Mesodermal cell (in vitro differentiated cells): ENCODE measurements at regions not wholly inside any gene's neighbourhood (a gene's known extent, or its start where the extent isn't known, plus 50 kb on each side); places are given as distances from the start of the nearest gene placed in this dataset.

Source experiments
- H3K27ac ChIP-seq: 2 replicates; pipeline ENCODE4 v1.7.0; 2013; ENCODE audit warnings: mild to moderate bottlenecking, low read depth, low read length, moderate library complexity; ENCODE audit not compliant: severe bottlenecking
- H3K36me3 ChIP-seq: 2 replicates; pipeline ENCODE4 v1.7.1; 2013; ENCODE audit warnings: mild to moderate bottlenecking, low read length, moderate library complexity; ENCODE audit not compliant: control insufficient read depth, insufficient read depth
- H3K4me1 ChIP-seq: one replicate; pipeline ENCODE4 v1.7.1; 2013; ENCODE audit warnings: mild to moderate bottlenecking, low read length; ENCODE audit not compliant: insufficient read depth, control insufficient read depth, poor library complexity, severe bottlenecking
- H3K4me3 ChIP-seq: 2 replicates; pipeline ENCODE4 v1.7.0; 2013; ENCODE audit warnings: low read length, control low read depth, mild to moderate bottlenecking; ENCODE audit not compliant: insufficient read depth, poor library complexity, severe bottlenecking; ENCODE audit errors: extremely low read depth
- H3K9me3 ChIP-seq: 2 replicates; pipeline ENCODE4 v1.7.1; 2013; ENCODE audit warnings: mild to moderate bottlenecking, low read length, moderate library complexity; ENCODE audit not compliant: control insufficient read depth
- WGBS, 2 experiments: methylation state at CpG; one replicate each; pipeline ENCODE4 v1.1.5; 2013; ENCODE audit warnings: missing lambda C conversion rate in 2 of 2; ENCODE audit not compliant: insufficient coverage in 2 of 2; 5-methylcytosine and 5-hydroxymethylcytosine counted together

DNA sequence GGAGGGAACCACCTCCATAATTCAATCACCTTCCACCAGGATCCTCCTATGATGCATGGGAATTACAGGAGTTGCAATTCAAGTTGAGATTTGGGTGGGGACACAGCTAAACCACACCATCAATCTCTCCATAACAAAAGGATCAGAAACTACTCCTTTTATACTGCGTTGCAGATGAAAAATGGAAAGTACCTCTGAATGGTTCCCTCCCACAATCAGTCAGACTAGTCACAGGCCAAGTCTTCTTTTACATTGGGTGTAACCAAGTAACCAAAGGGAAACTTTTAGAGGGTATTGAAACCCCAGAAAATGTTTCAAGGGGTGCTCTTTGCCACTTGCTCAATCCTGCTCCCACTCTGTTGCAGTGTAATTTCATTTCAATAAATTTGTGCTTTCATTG lies 504.3 kb upstream of the CNTN3 start:
- Histone ChIP-seq H3K9me3 (no peaks in the 10 kb centered on the region), H3K4me3 (no peak overlapping the region), H3K27ac (no peak overlapping the region), H3K4me1 (no peaks in the 10 kb centered on the region), H3K36me3 (no peaks in the 10 kb centered on the region)
- WGBS, 2 experiments, result 100% methylated on average over 1 of the region's 1 CpG; no CpG with 5 or more reads in 1 of the 2 experiments

DNA sequence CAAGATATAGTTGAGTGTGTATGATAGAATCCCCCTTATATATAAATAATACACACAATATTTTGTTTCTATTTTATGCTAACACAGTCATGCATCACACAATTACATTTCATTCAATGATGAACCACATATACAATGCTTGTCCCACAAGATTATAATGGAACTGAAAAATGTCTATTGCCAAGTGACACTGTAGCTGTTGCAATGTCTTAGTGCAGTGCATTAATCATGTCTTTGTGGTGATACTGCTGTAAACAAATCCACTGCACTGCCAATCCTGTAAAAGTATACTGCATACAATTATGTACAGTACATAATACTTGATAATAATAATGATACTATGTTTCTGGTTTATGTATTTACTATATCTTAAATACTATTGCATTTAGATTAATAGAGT lies 512.1 kb upstream of the CNTN3 start:
- Histone ChIP-seq H3K27ac (no peak overlapping the region), H3K9me3 (no peaks in the 10 kb centered on the region), H3K36me3 (no peaks in the 10 kb centered on the region), H3K4me3 (no peak overlapping the region), H3K4me1 (no peaks in the 10 kb centered on the region)

DNA sequence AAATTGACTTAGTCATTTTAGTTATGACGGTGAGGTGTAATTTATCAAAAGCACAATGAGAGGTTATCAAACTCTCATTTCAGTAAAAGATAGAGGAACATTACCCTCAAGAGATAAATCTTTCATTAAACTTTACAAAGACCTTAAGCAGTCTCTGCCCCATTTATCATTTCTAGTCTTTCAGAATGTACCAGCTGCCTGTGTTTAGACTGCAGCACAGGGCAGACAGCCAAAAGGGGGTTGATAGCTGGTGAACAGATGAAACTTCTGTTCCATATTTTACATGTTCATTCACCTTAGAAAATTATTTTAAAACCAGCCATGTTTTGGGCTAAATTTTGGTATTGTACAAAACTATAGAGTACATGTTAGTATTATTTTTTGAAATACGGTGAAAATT lies 514.6 kb upstream of the CNTN3 start:
- no peaks in the 10 kb centered on the region for H3K4me1 ChIP-seq
- no peaks in the 10 kb centered on the region for H3K36me3 ChIP-seq
- H3K27ac ChIP-seq, result no peak overlapping the region
- no CpG with 5 or more reads among the region's 2 CpGs for WGBS, 2 experiments
- no peak overlapping the region for H3K4me3 ChIP-seq
- no peaks in the 10 kb centered on the region for H3K9me3 ChIP-seq

DNA sequence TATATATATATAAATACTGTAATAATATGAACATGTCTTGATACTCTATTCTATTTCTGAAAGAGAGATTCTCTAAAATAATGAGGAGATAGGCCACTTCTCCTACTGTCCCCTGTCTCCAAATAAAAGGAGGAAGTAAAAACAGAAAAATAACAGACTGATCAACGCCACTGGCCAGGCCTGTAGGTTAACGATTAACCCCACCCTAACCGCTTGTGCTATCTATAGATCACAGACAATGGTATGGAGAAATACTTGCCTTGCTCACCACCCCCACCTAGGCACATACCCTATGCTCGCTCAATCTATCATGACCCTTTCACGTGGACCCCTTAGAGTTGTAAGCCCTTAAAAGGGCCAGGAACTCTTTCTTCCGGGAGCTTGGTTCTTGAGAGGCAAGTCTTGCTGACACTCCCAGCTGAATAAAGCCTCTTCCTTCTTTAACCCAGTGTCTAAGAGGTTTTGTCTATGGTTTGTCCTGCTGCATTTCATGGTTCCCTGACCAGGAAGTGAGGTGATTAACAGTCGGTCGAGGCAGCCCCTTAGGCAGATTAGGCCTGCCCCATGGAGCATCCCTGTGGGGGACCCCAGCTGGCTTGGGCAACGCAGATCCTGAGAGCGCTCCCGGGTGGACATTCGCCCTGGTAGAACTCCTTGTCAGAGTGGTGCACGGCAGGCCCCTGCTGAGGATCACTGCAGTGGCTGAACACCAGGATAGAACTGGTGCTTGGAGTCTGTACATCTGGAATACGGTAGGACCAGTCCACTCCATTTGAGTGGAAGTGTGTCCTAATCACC lies 521.8 kb upstream of the CNTN3 start:
- Histone ChIP-seq H3K27ac (no peak overlapping the region), H3K4me3 (no peak overlapping the region)
- WGBS, 2 experiments, result 92% methylated on average over 13 to 14 of the region's 14 CpGs

DNA sequence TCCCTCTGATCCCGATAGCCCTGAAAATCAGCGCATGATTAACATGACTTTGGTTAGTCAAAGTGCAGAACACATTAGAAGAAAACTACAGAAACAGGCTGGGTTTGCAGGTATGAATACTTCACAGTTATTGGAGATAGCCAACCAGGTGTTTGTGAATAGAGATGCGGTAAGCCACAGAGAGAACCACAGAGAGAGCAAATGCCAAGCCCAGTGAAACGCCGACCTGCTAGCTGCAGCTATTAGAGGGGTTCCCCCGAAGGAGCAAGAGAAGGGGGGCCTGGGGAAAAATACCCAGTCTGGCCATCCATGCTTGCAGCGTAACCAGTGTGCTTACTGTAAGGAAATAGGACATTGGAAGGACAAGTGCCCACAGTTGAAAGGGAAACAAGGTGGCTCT lies 523.9 kb upstream of the CNTN3 start:
- Histone ChIP-seq H3K27ac (no peak overlapping the region), H3K4me3 (no peak overlapping the region), H3K9me3 (peaks cover 4% of the 10 kb centered on the region), H3K36me3 (no peaks in the 10 kb centered on the region), H3K4me1 (no peaks in the 10 kb centered on the region)
- WGBS, 2 experiments, result 92 to 93% methylated on average over 5 to 6 of the region's 7 CpGs

More for the DNA sequence above, 521.8 kb upstream of the CNTN3 start:
- H3K9me3 ChIP-seq, result peaks cover 4% of the 10 kb centered on the region
- no peaks in the 10 kb centered on the region for H3K4me1 ChIP-seq
- no peaks in the 10 kb centered on the region for H3K36me3 ChIP-seq

DNA sequence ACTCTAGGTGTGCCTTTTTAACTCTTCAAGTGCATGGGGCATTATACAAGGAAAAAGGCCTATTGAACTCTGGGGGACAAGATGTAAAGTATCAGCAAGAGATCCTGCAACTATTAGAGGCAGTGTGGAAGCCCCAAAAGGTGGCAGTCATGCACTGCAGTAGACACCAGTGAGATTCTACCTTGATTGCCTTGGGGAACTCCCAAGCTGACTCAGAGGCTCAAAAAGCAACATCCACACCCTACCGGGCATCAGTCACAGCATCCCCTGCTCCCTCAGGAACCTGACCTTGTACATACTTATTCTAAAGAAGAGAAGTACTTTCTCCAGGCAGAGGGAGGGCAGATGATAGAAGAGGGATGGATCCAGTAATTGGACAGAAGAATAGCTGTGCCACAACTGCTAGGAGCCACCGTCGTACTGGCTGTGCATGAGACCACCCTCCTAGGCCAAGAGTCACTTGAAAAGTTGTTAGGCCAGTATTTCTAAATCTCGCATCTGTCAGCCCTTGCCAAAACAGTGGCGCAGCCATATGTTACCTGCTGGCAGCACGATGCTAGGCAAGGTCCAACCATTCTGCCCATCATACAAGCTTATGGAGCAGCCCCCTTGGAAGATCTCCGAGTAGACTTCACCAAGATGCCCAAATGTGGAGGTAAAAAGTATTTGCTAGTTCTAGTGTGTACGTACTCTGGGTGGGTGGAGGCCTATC lies 523.1 kb upstream of the FRG2C start:
- H3K27ac ChIP-seq, result no peak overlapping the region
- H3K4me3 ChIP-seq, result no peak overlapping the region
- no peaks in the 10 kb centered on the region for H3K4me1 ChIP-seq
- WGBS, 2 experiments, result 95% methylated on average over 5 to 7 of the region's 8 CpGs
- H3K9me3 ChIP-seq, result peaks cover 4% of the 10 kb centered on the region
- no peaks in the 10 kb centered on the region for H3K36me3 ChIP-seq

DNA sequence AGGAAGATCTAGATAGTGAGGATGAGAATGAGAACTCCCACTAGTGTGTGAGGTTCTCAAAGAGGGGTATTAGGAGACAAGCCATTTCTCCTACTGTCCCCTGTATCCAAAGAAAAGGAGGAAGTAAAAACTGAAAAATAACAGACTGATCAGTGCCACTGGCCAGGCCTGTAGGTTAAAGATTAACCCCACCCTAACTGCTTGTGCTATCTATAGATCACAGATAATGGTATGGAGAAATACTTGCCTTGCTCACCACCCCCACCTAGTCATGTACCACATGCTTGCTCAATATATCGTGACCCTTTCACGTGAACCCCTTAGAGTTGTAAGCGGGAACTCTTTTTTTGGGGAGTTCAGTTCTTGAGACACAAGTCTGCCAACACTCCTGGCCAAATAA lies 519.7 kb upstream of the FRG2C start:
- Histone ChIP-seq H3K27ac (no peak overlapping the region), H3K36me3 (no peaks in the 10 kb centered on the region), H3K4me3 (no peak overlapping the region), H3K9me3 (no peaks in the 10 kb centered on the region), H3K4me1 (no peaks in the 10 kb centered on the region)
- WGBS, 2 experiments, result 93% methylated on average over 3 of the region's 3 CpGs; no CpG with 5 or more reads in 1 of the 2 experiments

DNA sequence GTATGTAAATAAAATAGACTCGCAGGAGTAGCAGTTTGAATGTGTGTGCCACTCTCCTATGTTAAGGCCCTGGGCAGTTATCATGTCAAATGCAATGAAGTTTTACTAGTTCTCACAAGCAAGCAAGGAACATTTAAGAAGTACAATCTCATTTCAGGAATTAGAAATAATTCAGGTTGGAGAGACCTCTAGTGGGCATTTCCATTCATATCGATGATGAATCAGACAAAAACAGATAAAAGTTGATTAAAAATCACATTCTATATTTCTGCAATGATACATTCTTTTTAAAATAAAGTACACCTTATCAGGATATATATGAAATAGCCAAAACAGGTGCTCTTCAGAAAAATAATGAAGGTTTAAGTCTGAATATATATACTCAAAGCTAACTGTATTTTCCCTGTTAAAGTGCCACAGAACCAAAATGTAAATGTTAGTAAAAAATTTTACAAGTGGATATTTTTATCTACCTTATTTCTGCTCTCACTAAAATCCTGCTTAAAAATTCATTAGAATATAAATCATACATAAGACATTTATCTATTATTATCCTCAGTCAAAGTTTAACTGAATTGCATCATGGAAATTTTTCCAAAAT lies 492.4 kb upstream of the FRG2C start:
- WGBS, 2 experiments, result 60% methylated on average over 1 of the region's 2 CpGs; no CpG with 5 or more reads in 1 of the 2 experiments
- Histone ChIP-seq H3K4me3 (no peak overlapping the region), H3K4me1 (no peaks in the 10 kb centered on the region), H3K27ac (no peak overlapping the region), H3K36me3 (no peaks in the 10 kb centered on the region), H3K9me3 (no peaks in the 10 kb centered on the region)

DNA sequence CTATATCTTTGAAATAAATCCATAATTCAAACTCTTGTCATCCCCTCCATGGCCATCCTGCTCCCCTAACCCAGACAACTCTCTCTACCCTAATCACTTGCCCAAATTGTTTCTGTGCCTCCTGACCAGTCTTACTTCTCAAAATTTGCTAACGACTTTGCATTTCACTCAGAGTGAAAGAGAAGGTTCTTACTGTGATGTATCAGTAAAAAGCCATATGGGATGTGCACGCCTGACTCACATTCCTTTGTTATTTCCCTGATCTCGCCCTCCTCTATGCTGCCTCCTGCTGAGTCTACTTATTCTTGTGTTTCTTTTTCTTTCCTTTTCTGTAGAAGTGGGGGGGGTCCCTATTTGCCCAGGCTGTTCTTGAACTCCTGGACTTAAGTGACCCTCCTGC lies 487.2 kb upstream of the FRG2C start:
- H3K27ac ChIP-seq, result no peak overlapping the region
- H3K9me3 ChIP-seq, result no peaks in the 10 kb centered on the region
- H3K4me3 ChIP-seq, result no peak overlapping the region
- no CpG with 5 or more reads among the region's 3 CpGs for WGBS, 2 experiments
- H3K36me3 ChIP-seq, result no peaks in the 10 kb centered on the region
- no peaks in the 10 kb centered on the region for H3K4me1 ChIP-seq

DNA sequence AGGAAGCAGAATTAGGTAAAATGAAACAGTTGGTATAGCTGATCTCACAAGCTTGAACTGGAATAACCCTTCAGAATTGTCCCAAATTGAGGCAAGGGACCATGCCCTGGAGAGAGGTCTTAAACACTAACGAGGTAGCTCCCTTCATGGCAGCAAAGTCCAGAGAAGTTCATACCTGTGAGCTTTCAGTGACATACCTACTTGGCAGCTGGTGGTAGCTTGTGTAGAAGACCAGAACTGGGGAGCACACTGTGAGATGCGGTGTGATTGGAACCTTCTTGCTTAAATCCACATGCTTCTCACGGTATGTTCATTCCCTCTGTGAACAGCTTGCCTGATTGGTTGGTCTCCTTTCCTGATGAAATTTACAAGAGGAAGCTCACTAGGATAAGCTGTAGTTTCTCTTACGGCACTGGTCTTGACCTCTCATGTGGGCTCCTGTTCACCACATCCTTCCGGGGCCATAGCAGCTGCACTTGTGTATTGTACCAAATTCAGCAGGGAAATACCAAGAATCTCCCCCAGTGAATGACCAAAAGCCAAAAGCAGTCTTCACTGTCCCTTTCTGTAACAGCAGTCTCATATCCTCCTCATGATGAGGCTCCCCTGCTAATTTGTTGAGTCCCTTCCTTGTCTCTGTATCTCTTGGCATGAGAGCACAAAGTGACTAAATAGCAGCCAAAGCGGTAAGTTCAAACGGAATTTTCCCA lies 483.7 kb upstream of the FRG2C start:
- no peak overlapping the region for H3K4me3 ChIP-seq
- 84 to 97% methylated on average over 5 to 7 of the region's 7 CpGs for WGBS, 2 experiments

More for the DNA sequence above, 483.7 kb upstream of the FRG2C start:
- H3K9me3 ChIP-seq, result no peaks in the 10 kb centered on the region
- H3K4me1 ChIP-seq, result no peaks in the 10 kb centered on the region
- H3K27ac ChIP-seq, result no peak overlapping the region
- no peaks in the 10 kb centered on the region for H3K36me3 ChIP-seq
